HL-60 (cell line): ENCODE measurements at regions not wholly inside any gene's neighbourhood (a gene's known extent, or its start where the extent isn't known, plus 50 kb on each side); places are given as distances from the start of the nearest gene placed in this dataset.

Experiments
- POLR2AphosphoS5 ChIP-seq: IDR thresholded peaks from 2 replicates; pipeline ENCODE4 v1.6.1; 2012; ENCODE audit warnings: low read depth
- TF ChIP-seq, protein P1 (sequence below): IDR thresholded peaks from one replicate; pipeline ENCODE4 v1.5.1; 2011; ENCODE audit warnings: low read length, control low read depth, inconsistent platforms; ENCODE audit not compliant: insufficient read depth

DNA sequence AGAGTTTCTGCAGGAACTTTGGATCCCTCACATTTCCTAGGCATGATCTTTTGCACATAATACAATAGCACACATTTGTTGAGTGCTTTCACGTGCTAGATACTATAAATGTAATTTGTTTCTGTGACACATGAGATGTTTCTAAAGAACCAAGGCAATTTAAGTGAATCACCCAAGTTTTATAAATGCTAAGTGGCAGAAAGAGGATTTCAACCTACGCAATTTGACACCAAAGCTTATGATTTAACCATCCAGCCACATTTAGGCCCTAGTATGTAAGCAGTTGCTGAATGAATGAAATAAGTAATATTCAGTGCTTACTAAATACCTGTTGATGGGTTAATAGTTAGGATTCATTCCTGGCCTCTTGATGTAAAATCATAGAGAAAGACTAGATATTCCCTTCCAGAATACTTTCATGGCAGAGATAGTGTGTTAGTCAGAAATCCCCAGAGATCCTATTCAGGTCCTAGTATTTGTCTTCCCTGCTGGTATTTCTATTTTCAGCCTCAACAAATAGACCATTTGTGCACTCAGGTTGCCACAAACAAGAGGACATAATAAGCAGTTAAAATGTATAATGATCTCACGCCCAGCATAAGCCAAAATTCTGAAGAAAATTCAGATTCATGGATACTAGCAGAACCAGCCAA, 572.6 kb downstream of the IPMK start:
- TF ChIP-seq, protein P1, sequence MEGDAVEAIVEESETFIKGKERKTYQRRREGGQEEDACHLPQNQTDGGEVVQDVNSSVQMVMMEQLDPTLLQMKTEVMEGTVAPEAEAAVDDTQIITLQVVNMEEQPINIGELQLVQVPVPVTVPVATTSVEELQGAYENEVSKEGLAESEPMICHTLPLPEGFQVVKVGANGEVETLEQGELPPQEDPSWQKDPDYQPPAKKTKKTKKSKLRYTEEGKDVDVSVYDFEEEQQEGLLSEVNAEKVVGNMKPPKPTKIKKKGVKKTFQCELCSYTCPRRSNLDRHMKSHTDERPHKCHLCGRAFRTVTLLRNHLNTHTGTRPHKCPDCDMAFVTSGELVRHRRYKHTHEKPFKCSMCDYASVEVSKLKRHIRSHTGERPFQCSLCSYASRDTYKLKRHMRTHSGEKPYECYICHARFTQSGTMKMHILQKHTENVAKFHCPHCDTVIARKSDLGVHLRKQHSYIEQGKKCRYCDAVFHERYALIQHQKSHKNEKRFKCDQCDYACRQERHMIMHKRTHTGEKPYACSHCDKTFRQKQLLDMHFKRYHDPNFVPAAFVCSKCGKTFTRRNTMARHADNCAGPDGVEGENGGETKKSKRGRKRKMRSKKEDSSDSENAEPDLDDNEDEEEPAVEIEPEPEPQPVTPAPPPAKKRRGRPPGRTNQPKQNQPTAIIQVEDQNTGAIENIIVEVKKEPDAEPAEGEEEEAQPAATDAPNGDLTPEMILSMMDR, result no peak
- TF ChIP-seq POLR2AphosphoS5, result no peak
